ENCODE measurements at regions not wholly inside any gene's neighbourhood (a gene's known extent, or its start where the extent isn't known, plus 50 kb on each side); places are given as distances from the start of the nearest gene placed in this dataset.

DNA sequence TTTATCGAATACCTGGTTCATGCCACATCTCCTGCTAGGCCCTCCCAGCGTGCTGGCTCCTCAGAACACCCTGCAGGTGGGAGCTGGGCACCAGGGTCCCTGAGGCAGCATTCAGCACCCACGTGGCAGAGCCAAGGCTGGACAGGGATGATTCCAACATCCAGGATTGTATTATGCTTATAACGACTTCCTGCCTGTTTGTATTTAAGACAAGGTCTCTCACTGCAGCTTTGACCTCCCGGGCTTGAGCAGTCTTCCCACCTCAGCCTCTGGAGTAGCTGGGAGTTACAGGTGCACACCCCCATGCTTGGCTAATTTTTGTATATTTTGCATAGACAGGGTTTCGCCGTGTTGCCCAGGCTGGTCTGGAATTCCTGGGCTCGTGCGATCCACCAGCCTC, 64.7 kb upstream of the WNT7B start (continued):
- no peak for TF ChIP-seq FOXP4 (CRISPR knock-in tag; IDR thresholded peaks at IDR 0.05)

- Mint-ChIP-seq H3K27ac (no peak overlapping the region), H3K4me1 (peaks cover 14% of the 10 kb centered on the region), H3K4me3 (no peak overlapping the region), H3K27me3 (ENCODE audit: low read depth) (peaks cover 36% of the 10 kb centered on the region), H3K36me3 (no peaks in the 10 kb centered on the region), H3K9me3 (no peaks in the 10 kb centered on the region)
- ATAC-seq (no peak), DNase-seq (ENCODE audit: low spot score) (peak; percentile 4)
- POLR2A ChIA-PET = no interaction called here
- CTCF ChIA-PET = interaction anchor here (1.2 to 6.2 kb wide), 3 partner anchors 30 to 74 kb away, joined by 6 to 56 read pairs (median 16); no protein-coding TSS in a partner anchor
- no peak for TF ChIP-seq IRF1 (CRISPR knock-in tag; IDR thresholded peaks at IDR 0.05)
- TF ChIP-seq, protein P1, sequence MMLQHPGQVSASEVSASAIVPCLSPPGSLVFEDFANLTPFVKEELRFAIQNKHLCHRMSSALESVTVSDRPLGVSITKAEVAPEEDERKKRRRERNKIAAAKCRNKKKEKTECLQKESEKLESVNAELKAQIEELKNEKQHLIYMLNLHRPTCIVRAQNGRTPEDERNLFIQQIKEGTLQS (CRISPR knock-in tag; conservative IDR thresholded peaks at IDR 0.05) = no peak
- TF ChIP-seq JUN (CRISPR knock-in tag; IDR thresholded peaks at IDR 0.05) = no peak
- TF ChIP-seq NR2C2 (CRISPR knock-in tag; IDR thresholded peaks at IDR 0.05) = no peak
These were observed 65.8 kb upstream of the WNT7B start for GRCh38 chr22:46042786-46043185.

- DNase-seq (ENCODE audit: low spot score) = peak; percentile 7
- ChIA-PET POLR2A (no interaction called here), CTCF (interaction anchor here (1.2 to 6.2 kb wide), 4 partner anchors 25 to 49 kb away, joined by 4 to 56 read pairs (median 12); no protein-coding TSS in a partner anchor)
- peaks cover 14% of the 10 kb centered on the region for H3K4me1 Mint-ChIP-seq
- no peak overlapping the region for H3K27ac Mint-ChIP-seq
- no peaks in the 10 kb centered on the region for H3K9me3 Mint-ChIP-seq
- H3K4me3 Mint-ChIP-seq = peak overlapping the region; percentile 59
- ATAC-seq = no peak
- H3K27me3 Mint-ChIP-seq (ENCODE audit: low read depth) = peaks cover 36% of the 10 kb centered on the region
- H3K36me3 Mint-ChIP-seq = no peaks in the 10 kb centered on the region
- no peak for TF ChIP-seq OVOL2 (CRISPR knock-in tag; IDR thresholded peaks at IDR 0.05; ENCODE audit: borderline replicate concordance)
- TF ChIP-seq, protein P2, sequence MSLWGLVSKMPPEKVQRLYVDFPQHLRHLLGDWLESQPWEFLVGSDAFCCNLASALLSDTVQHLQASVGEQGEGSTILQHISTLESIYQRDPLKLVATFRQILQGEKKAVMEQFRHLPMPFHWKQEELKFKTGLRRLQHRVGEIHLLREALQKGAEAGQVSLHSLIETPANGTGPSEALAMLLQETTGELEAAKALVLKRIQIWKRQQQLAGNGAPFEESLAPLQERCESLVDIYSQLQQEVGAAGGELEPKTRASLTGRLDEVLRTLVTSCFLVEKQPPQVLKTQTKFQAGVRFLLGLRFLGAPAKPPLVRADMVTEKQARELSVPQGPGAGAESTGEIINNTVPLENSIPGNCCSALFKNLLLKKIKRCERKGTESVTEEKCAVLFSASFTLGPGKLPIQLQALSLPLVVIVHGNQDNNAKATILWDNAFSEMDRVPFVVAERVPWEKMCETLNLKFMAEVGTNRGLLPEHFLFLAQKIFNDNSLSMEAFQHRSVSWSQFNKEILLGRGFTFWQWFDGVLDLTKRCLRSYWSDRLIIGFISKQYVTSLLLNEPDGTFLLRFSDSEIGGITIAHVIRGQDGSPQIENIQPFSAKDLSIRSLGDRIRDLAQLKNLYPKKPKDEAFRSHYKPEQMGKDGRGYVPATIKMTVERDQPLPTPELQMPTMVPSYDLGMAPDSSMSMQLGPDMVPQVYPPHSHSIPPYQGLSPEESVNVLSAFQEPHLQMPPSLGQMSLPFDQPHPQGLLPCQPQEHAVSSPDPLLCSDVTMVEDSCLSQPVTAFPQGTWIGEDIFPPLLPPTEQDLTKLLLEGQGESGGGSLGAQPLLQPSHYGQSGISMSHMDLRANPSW (CRISPR knock-in tag; conservative IDR thresholded peaks at IDR 0.05; ENCODE audit: low read depth) = no peak
- TF ChIP-seq, protein P3, sequence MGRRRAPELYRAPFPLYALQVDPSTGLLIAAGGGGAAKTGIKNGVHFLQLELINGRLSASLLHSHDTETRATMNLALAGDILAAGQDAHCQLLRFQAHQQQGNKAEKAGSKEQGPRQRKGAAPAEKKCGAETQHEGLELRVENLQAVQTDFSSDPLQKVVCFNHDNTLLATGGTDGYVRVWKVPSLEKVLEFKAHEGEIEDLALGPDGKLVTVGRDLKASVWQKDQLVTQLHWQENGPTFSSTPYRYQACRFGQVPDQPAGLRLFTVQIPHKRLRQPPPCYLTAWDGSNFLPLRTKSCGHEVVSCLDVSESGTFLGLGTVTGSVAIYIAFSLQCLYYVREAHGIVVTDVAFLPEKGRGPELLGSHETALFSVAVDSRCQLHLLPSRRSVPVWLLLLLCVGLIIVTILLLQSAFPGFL (CRISPR knock-in tag; IDR thresholded peaks at IDR 0.05; ENCODE audit: borderline replicate concordance) = no peak
- TF ChIP-seq GTF2I (CRISPR knock-in tag; conservative IDR thresholded peaks at IDR 0.05) = no peak
These were observed 66.4 kb upstream of the WNT7B start for GRCh38 chr22:46043339-46043738.

- POLR2A ChIA-PET = no interaction called here
- H3K4me3 Mint-ChIP-seq = peak overlapping the region; percentile 59
- H3K27ac Mint-ChIP-seq = peak overlapping the region; percentile 82; the same call in 1 of the 2 replicates
- DNase-seq (ENCODE audit: low spot score) (peak; percentile 29), ATAC-seq (peak; percentile 52)
- peaks cover 36% of the 10 kb centered on the region for H3K27me3 Mint-ChIP-seq (ENCODE audit: low read depth)
- no peaks in the 10 kb centered on the region for H3K9me3 Mint-ChIP-seq
- CTCF ChIA-PET = interaction anchor here (0.9 to 6.2 kb wide), 7 partner anchors 8 to 71 kb away, joined by 3 to 56 read pairs (median 4); no protein-coding TSS in a partner anchor
- peaks cover 14% of the 10 kb centered on the region for H3K4me1 Mint-ChIP-seq
- no peaks in the 10 kb centered on the region for H3K36me3 Mint-ChIP-seq
- TF ChIP-seq FOXJ3 (CRISPR knock-in tag; IDR thresholded peaks at IDR 0.05; ENCODE audit: borderline replicate concordance) = no peak
- TF ChIP-seq RELA (CRISPR knock-in tag; IDR thresholded peaks at IDR 0.05; ENCODE audit: borderline replicate concordance) = 0 out of 2 replicates have a peak, but pooled peaks have one; percentile 23
- no peak for TF ChIP-seq TP53 (CRISPR knock-in tag; IDR thresholded peaks at IDR 0.05)
- TF ChIP-seq, protein P4, sequence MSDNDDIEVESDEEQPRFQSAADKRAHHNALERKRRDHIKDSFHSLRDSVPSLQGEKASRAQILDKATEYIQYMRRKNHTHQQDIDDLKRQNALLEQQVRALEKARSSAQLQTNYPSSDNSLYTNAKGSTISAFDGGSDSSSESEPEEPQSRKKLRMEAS (CRISPR knock-in tag; IDR thresholded peaks at IDR 0.05) = 0 out of 2 replicates have a peak, but pooled peaks have one; percentile 33
- no peak for TF ChIP-seq HMGXB4 (CRISPR knock-in tag; IDR thresholded peaks at IDR 0.05)
These were observed 67.1 kb upstream of the WNT7B start for GRCh38 chr22:46043816-46044620.
